ENCODE measurements at regions not wholly inside any gene's neighbourhood (a gene's known extent, or its start where the extent isn't known, plus 50 kb on each side); places are given as distances from the start of the nearest gene placed in this dataset.

- ChIA-PET CTCF (no interaction called here), POLR2A (no interaction called here), RAD21 (ENCODE audit: low non-redundant PET in 1 of 2, low total read pairs in 2 of 2, uncharacterized antibody in 2 of 2, unreplicated experiment in 2 of 2) (no interaction called here)
- H3K27ac ChIP-seq (ENCODE audit: low read depth, low read length): no peak overlapping the region
- no peak overlapping the region for H2AFZ ChIP-seq (ENCODE audit: low read depth, low read length, poor library complexity, severe bottlenecking)
- no peaks in the 10 kb centered on the region for H3K79me2 ChIP-seq (ENCODE audit: insufficient read depth, low read length)
- BruUV-seq (replicated peaks): no TSS peak
- H4K20me1 ChIP-seq (ENCODE audit: insufficient read depth): no peaks in the 10 kb centered on the region
- H3K4me1 ChIP-seq (ENCODE audit: control insufficient read depth in 1 of 2, insufficient read depth in 2 of 2, low read length in 2 of 2): peaks cover 13 to 23% of the 10 kb centered on the region in 2 experiments
- no peak overlapping the region for H3K9ac ChIP-seq (ENCODE audit: low read length)
- H3K4me2 ChIP-seq (ENCODE audit: low read length): no peak overlapping the region
- H3K27me3 ChIP-seq (ENCODE audit: insufficient read depth, low read length): no peaks in the 10 kb centered on the region
- no peaks in the 10 kb centered on the region for H3K36me3 ChIP-seq (ENCODE audit: control insufficient read depth in 1 of 2, insufficient read depth in 2 of 2, low read length in 2 of 2)
- H3K4me3 ChIP-seq (replicated peaks in 1 of 2; ENCODE audit: low read depth in 1 of 2, low read length in 2 of 2): no peak overlapping the region
- TF ChIP-seq MAX (IDR thresholded peaks at IDR 0.05) (no peak), POLR2A (IDR thresholded peaks at IDR 0.05; ENCODE audit: borderline replicate concordance, extremely low read depth, insufficient read depth, insufficient read length) (no peak), CBX3 (IDR thresholded peaks at IDR 0.05; ENCODE audit: low read depth) (no peak), CTCF (IDR thresholded peaks at IDR 0.05 in 2 of 3, conservative IDR thresholded peaks at IDR 0.05 in 1 of 3; ENCODE audit: borderline replicate concordance in 1 of 3, insufficient read depth in 1 of 3, low read depth in 2 of 3, low read length in 2 of 3) (no peak), TCF7L2 (IDR thresholded peaks at IDR 0.05; ENCODE audit: borderline replicate concordance, extremely low read depth, insufficient read depth, insufficient read length) (no peak), REST (IDR thresholded peaks at IDR 0.05; ENCODE audit: low read depth) (no peak), EZH2 (IDR thresholded peaks at IDR 0.05) (no peak), ZFX (IDR thresholded peaks at IDR 0.05) (no peak), EGR1 (IDR thresholded peaks at IDR 0.05; ENCODE audit: low read depth) (no peak), SIN3A (IDR thresholded peaks at IDR 0.05; ENCODE audit: low read depth) (no peak)
- DNase-seq (ENCODE audit: low read depth, low spot score): no peak
- no peaks in the 10 kb centered on the region for H3K9me2 ChIP-seq (ENCODE audit: insufficient read depth)
- intact Hi-C loops (cut with micrococcal nuclease): no loop called here
- no peaks in the 10 kb centered on the region for H3K9me3 ChIP-seq (ENCODE audit: control insufficient read depth in 1 of 2, insufficient read depth in 1 of 2, low read depth in 1 of 2, low read length in 2 of 2)
- no peak for ATAC-seq
Observed at GRCh38 chr12:13337791-13338190, 141.3 kb downstream of the EMP1 start.

All from HCT116 (cell line).